OCI-LY3 (cell line): ENCODE measurements at regions not wholly inside any gene's neighbourhood (a gene's known extent, or its start where the extent isn't known, plus 50 kb on each side); places are given as distances from the start of the nearest gene placed in this dataset.

ENCODE experiments used
- CTCF ChIP-seq: fragments of 200-600, 300-600 bp; sonication (generic); IDR thresholded peaks from 2 replicates; pipeline ENCODE4 v1.5.1; 2014; ENCODE audit warnings: antibody characterized with exemption, low read length, low read depth
- EZH2phosphoT487 ChIP-seq: fragments of 200-600 bp; shearing (Covaris generic); IDR thresholded peaks from 2 replicates; pipeline ENCODE4 v1.6.1; 2018; ENCODE audit warnings: antibody characterized with exemption, mixed run types, low read depth

- no peak for TF ChIP-seq CTCF
- TF ChIP-seq EZH2phosphoT487: no peak
These were observed 577.8 kb downstream of the AACS start for GRCh38 chr12:125643055-125643454.
